ENCODE measurements at regions not wholly inside any gene's neighbourhood (a gene's known extent, or its start where the extent isn't known, plus 50 kb on each side); places are given as distances from the start of the nearest gene placed in this dataset.
"Not testable (repeated sequence)": the region's sequence is repeated elsewhere in the genome, so short reads cannot be mapped to it uniquely, and the experiment has no call there.

DNA sequence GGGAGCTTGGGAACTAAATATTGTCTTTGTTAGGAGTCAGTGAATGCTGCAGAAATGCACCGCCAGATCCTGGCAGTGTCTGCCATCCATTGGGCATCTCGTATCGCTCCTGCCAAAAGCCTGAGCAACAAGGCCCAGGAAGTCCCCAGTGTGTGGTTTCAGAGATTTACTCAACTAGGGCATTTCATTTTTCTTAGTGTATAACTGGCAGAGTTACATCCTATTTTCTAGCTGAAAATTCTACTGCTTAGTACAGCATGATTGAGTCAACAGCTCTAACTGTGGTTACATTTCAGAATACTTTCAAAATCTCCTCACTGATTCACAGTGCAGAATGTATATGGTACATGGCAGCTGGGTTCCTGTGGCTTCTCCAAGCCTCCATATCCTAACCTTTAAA, 95.8 kb upstream of the CREB5 start:
- H3K9ac ChIP-seq (ENCODE audit: low read length) = no peak overlapping the region
- no peaks in the 10 kb centered on the region for H3K4me1 ChIP-seq (ENCODE audit: control insufficient read depth, insufficient read depth, low read length)
- H3K27me3 ChIP-seq (ENCODE audit: control insufficient read depth, insufficient read depth, low read length) = peaks cover 2% of the 10 kb centered on the region
- no peak overlapping the region for H3K4me3 ChIP-seq (ENCODE audit: low read length)
- H3K36me3 ChIP-seq (ENCODE audit: control insufficient read depth, insufficient read depth, low read length) = no peaks in the 10 kb centered on the region
- no peak overlapping the region for H3K27ac ChIP-seq (ENCODE audit: low read depth, low read length)

DNA sequence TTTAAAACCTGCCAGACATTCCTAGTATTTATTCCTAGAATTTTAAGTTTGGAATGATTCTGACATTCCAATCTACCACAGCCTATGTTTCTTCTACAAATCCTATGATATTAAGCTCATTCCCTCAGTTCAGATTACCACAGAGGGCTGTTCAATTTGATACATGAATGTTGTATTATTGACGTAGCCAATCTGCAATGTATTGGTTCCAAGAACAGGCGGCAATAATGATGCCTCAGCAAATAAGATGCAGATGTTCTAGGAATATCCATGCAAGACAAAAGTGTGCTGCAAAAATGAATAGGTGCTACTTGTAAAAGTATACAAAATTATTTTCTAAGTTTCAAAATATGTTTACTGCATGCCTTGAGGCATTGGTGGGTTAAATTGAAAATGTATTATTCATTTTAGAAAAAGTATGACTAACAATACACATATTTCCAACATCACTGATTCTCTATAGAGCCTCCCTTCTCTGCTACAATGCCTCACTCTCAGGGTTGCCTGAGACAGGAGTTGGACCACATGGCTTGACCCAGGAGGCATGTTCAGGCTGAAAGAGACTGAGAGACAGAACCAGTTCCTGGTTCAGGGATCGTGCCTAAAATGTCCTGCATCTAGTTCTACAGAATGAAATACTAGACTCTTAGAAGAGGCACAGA, 94.1 kb upstream of the CREB5 start:
- Histone ChIP-seq H3K9ac (ENCODE audit: low read length) (no peak overlapping the region), H3K36me3 (ENCODE audit: control insufficient read depth, insufficient read depth, low read length) (no peaks in the 10 kb centered on the region)

DNA sequence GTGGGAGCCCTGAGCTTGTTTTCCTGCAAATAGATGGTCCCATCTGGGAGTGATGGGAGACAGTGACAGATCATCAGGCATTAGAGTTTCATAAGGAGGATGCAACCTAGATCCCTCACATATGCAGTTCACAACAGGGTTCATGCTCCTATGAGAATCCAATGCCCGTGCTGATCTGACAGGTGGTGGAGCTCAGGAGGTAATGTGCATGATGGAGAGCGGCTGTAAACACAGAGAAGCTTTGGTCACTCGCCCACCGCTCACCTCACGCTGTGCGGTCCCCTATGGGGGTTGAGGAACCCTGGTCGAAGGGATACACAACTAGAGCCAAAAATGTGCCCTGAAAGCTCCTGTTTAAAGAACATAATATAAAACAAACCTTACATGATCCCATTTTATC, 88.5 kb upstream of the CREB5 start:
- Histone ChIP-seq H3K36me3 (ENCODE audit: control insufficient read depth, insufficient read depth, low read length) (no peaks in the 10 kb centered on the region), H3K27ac (ENCODE audit: low read depth, low read length) (no peak overlapping the region), H3K9ac (ENCODE audit: low read length) (no peak overlapping the region), H3K4me1 (ENCODE audit: control insufficient read depth, insufficient read depth, low read length) (no peaks in the 10 kb centered on the region), H3K27me3 (ENCODE audit: control insufficient read depth, insufficient read depth, low read length) (peaks cover 5% of the 10 kb centered on the region), H3K4me3 (ENCODE audit: low read length) (no peak overlapping the region)

More for the DNA sequence above, 94.1 kb upstream of the CREB5 start:
- Histone ChIP-seq H3K4me1 (ENCODE audit: control insufficient read depth, insufficient read depth, low read length) (no peaks in the 10 kb centered on the region), H3K27me3 (ENCODE audit: control insufficient read depth, insufficient read depth, low read length) (peaks cover 5% of the 10 kb centered on the region), H3K4me3 (ENCODE audit: low read length) (no peak overlapping the region), H3K27ac (ENCODE audit: low read depth, low read length) (no peak overlapping the region)

DNA sequence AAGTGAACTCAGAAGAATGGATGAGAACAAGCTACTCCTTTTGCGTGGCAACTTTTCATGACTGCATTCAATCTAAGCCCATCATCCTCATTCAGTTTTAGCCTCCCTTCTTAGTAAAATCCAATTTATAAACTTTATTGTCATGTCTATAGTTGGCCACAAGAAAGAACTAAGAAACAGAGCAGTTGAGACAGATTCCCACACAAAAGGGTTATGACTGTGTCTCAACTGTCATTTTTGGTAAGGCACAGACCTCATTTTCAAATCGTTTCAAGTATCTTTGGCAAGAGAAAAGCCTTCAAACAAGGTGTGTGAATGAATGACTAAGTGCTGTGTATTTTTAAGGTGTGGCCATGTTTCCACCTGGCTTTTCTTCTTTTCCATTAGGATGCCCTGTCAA, 84.2 kb upstream of the CREB5 start:
- H3K9ac ChIP-seq (ENCODE audit: low read length) = no peak overlapping the region

DNA sequence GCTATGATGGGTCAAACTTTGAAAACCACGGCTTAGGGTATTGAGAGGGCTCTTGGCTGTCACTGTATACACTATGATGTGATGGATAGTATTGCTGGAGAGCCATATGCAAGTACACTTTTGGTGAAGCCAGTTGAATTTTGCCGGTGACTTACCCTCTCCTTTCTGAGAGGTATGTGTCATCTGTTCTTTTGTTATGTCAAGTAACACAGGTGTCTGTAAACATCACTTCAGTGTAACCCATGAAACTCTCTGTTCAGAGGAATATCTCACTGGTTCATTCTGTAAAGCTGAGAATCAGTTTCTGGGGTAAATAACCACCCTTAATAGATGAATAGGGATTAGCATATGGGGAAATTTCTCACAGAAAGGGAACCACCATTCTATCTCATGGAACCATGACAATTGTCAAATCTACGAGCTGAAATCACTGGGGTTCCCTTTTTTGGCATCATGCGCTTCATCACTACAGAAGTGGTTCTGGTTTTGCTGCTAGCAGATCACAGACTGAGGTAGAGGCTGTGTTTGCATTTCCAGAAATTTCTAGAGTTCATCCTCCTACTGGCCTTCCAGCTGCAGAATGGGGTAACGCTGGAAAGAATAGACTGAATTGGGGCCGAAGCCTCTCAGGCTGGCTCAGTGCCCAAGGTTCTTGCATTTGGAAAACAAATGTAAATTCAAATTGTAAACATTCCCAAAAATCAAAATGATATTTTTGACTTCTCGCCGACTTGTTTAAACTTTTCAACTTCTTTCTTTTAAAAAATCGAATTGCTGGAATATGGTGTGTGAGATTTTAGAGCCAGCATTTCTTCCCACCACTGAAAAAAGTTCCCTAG, 83.3 kb upstream of the CREB5 start:
- no peaks in the 10 kb centered on the region for H3K4me1 ChIP-seq (ENCODE audit: control insufficient read depth, insufficient read depth, low read length)
- no peaks in the 10 kb centered on the region for H3K36me3 ChIP-seq (ENCODE audit: control insufficient read depth, insufficient read depth, low read length)
- no peak overlapping the region for H3K27ac ChIP-seq (ENCODE audit: low read depth, low read length)
- H3K4me3 ChIP-seq (ENCODE audit: low read length) = no peak overlapping the region
- no peak overlapping the region for H3K9ac ChIP-seq (ENCODE audit: low read length)
- no peaks in the 10 kb centered on the region for H3K27me3 ChIP-seq (ENCODE audit: control insufficient read depth, insufficient read depth, low read length)

More for the DNA sequence above, 84.2 kb upstream of the CREB5 start:
- Histone ChIP-seq H3K27me3 (ENCODE audit: control insufficient read depth, insufficient read depth, low read length) (no peaks in the 10 kb centered on the region), H3K36me3 (ENCODE audit: control insufficient read depth, insufficient read depth, low read length) (no peaks in the 10 kb centered on the region), H3K27ac (ENCODE audit: low read depth, low read length) (no peak overlapping the region), H3K4me1 (ENCODE audit: control insufficient read depth, insufficient read depth, low read length) (no peaks in the 10 kb centered on the region), H3K4me3 (ENCODE audit: low read length) (no peak overlapping the region)

DNA sequence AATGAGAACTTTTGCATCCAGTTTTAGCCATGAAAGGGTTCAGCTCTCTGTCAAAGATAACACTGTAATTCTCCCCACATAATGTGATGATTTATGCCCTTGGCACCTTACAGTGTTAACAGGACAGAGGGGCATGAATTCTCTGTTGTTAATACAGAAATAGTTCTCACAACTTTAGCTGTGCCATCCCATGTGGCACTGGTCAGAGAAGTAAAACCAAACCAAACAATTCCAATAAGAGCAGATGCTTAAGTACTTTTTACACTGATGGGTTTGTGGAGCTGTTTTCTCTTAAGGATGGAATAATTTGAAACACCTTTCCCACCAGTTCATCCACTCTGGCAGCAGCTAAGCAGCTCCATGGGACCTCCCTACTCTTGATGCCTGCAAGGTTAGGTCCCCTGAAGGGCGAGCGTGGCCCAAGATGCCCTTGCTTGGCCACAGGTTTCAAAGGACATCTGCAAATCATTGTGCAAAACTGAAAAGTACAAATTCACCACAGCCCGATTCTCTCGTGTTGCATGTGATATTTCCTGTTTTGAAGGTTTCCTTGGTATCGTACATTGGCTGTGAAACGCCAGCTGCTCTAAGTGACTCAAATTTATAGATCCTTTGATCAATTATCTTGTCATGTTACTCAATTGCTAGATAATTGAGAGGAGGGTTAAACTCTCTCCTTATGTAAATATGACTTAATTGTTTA, 82.5 kb upstream of the CREB5 start:
- Histone ChIP-seq H3K27me3 (ENCODE audit: control insufficient read depth, insufficient read depth, low read length) (no peaks in the 10 kb centered on the region), H3K4me1 (ENCODE audit: control insufficient read depth, insufficient read depth, low read length) (no peaks in the 10 kb centered on the region), H3K27ac (ENCODE audit: low read depth, low read length) (no peak overlapping the region), H3K4me3 (ENCODE audit: low read length) (peak overlapping the region; percentile 8), H3K36me3 (ENCODE audit: control insufficient read depth, insufficient read depth, low read length) (no peaks in the 10 kb centered on the region), H3K9ac (ENCODE audit: low read length) (no peak overlapping the region)

DNA sequence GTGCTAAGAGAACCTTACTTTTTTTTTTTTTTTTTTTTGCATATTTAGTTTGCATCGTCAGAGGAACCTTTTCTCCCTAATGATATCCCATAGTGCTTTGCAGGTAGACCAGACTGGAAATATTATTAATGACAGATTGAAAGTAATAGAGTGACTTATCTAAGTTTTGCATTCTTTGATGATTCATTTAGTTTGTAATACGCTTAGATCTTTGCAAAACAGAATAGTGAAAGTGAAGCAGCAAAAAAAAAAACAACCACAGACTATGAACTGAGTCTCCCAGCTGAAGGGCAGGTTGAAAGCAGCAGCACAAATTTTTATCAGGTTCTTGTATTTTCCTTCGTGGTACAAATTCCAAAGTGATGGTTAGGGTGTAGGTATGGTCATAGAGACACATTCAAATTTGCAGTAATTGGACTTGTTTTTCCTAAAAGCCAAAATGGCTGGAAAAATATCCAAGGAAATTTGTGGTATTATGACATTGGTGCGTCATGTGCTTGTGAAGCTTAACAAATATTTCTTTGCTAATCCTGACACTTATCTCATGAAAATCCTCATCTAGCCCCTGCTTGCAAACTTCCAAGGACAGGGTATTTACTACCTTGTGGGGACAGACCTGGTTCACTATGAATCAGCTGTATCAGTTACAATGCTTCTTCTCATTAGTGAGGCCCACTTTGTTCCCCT, 81.8 kb upstream of the CREB5 start:
- no peaks in the 10 kb centered on the region for H3K4me1 ChIP-seq (ENCODE audit: control insufficient read depth, insufficient read depth, low read length)
- H3K36me3 ChIP-seq (ENCODE audit: control insufficient read depth, insufficient read depth, low read length) = no peaks in the 10 kb centered on the region
- no peak overlapping the region for H3K9ac ChIP-seq (ENCODE audit: low read length)
- no peak overlapping the region for H3K4me3 ChIP-seq (ENCODE audit: low read length)
- H3K27me3 ChIP-seq (ENCODE audit: control insufficient read depth, insufficient read depth, low read length) = no peaks in the 10 kb centered on the region
- H3K27ac ChIP-seq (ENCODE audit: low read depth, low read length) = no peak overlapping the region

DNA sequence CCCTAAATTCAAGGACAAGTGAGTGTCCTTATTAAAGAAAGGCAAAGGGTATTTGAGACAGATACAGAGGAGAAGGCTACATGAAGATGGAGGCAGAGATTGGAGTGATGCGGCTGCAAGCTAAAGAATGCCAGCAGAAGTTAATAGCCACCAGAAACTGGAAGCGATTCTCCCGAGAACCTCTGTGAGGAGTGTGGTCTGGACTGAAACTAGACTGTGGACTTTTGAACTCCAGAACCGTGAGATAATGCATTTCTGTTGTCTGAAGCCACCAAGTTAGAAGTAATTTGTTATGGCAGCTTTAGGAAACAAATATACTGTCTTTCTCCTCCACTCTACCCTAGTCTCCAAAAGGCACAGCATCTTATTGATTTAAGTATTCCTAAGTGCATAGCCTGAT, 80.3 kb upstream of the CREB5 start:
- Histone ChIP-seq H3K27me3 (ENCODE audit: control insufficient read depth, insufficient read depth, low read length) (no peaks in the 10 kb centered on the region), H3K4me1 (ENCODE audit: control insufficient read depth, insufficient read depth, low read length) (no peaks in the 10 kb centered on the region), H3K4me3 (ENCODE audit: low read length) (no peak overlapping the region), H3K9ac (ENCODE audit: low read length) (no peak overlapping the region), H3K36me3 (ENCODE audit: control insufficient read depth, insufficient read depth, low read length) (no peaks in the 10 kb centered on the region), H3K27ac (ENCODE audit: low read depth, low read length) (no peak overlapping the region)

DNA sequence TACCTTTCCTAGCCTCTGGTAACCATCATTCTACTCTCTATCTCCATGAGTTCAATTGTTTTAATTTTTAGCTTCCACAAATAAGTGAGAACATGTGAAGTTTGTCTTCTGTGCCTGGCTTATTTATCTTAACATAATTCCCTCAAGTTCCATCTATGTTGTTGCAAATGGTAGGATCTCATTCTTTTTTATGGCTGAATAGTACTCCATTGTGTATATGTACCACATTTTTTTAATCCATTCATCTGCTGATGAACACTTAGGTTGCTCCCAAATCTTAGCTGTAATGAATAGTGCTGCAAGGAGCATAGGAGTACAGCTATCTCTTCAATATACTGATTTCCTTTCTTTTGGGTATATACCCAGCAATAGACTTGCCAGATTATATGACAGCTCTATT, 78.8 kb upstream of the CREB5 start:
- H3K27me3 ChIP-seq (ENCODE audit: control insufficient read depth, insufficient read depth, low read length); H3K4me3 ChIP-seq (ENCODE audit: low read length); H3K4me1 ChIP-seq (ENCODE audit: control insufficient read depth, insufficient read depth, low read length); H3K36me3 ChIP-seq (ENCODE audit: control insufficient read depth, insufficient read depth, low read length); H3K27ac ChIP-seq (ENCODE audit: low read depth, low read length); H3K9ac ChIP-seq (ENCODE audit: low read length): not testable (repeated sequence)

DNA sequence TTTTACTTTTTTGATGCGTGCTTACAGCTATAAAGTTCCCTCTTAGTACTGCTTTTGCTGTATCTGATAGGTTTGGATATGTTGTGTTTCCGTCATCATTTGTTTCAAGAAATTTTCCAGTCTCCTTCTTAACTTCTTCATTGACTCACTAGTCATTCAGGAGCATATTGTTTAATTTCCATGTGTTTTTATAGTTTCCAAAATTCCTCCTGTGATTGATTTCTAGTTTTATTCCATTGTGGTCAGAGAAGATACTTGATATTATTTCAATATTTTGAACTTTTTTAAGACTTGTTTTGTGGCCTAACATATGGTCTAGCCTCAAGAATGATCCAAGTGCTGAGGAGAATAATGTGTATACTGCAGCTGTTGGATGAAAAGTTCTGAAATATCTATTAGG, 75.5 kb upstream of the CREB5 start:
- H3K4me3 ChIP-seq (ENCODE audit: low read length) = no peak overlapping the region
- H3K4me1 ChIP-seq (ENCODE audit: control insufficient read depth, insufficient read depth, low read length) = no peaks in the 10 kb centered on the region
- H3K36me3 ChIP-seq (ENCODE audit: control insufficient read depth, insufficient read depth, low read length) = no peaks in the 10 kb centered on the region
- no peaks in the 10 kb centered on the region for H3K27me3 ChIP-seq (ENCODE audit: control insufficient read depth, insufficient read depth, low read length)
- H3K27ac ChIP-seq (ENCODE audit: low read depth, low read length) = no peak overlapping the region
- H3K9ac ChIP-seq (ENCODE audit: low read length) = no peak overlapping the region

DNA sequence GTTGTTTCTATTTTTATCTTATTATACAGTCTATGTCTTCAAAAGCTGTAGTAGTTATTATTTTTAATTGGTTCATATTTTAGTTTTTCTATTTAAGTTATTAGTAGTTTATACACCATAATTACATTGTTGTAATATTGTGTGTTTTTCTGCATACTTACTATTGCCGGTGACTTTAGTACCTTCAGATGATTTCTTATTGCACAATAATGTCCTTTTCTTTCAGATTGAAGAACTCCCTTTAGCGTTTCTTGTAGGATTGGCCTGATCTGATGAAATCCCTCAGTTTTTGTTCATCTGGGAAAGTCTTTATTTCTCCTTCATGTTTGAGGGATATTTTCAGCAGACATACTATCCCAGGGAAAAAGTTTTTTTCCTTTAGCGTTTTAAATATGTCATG, 74.3 kb upstream of the CREB5 start:
- no peaks in the 10 kb centered on the region for H3K36me3 ChIP-seq (ENCODE audit: control insufficient read depth, insufficient read depth, low read length)
- no peaks in the 10 kb centered on the region for H3K27me3 ChIP-seq (ENCODE audit: control insufficient read depth, insufficient read depth, low read length)
- no peaks in the 10 kb centered on the region for H3K4me1 ChIP-seq (ENCODE audit: control insufficient read depth, insufficient read depth, low read length)
- H3K9ac ChIP-seq (ENCODE audit: low read length) = no peak overlapping the region
- no peak overlapping the region for H3K4me3 ChIP-seq (ENCODE audit: low read length)
- no peak overlapping the region for H3K27ac ChIP-seq (ENCODE audit: low read depth, low read length)

DNA sequence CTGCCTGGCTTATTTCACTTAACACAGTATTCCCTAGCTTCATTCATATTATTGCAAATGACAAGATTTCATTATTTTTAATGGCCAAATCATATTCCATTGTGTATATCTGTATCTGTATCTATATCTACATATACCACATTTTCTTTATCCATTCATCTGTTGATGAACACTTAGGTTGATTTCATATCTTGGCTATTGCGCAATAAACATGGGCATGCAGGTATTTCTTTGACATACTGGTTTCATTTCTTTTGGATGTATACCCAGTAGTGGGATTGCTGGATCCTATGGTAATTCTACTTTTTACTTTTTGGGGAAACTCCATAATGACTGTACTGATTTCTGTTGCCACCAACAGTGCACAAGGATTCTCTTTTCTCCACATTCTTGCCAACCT, 68.9 kb upstream of the CREB5 start:
- Histone ChIP-seq H3K27me3 (ENCODE audit: control insufficient read depth, insufficient read depth, low read length) (no peaks in the 10 kb centered on the region), H3K9ac (ENCODE audit: low read length) (no peak overlapping the region), H3K4me3 (ENCODE audit: low read length) (no peak overlapping the region), H3K27ac (ENCODE audit: low read depth, low read length) (no peak overlapping the region), H3K4me1 (ENCODE audit: control insufficient read depth, insufficient read depth, low read length) (peaks cover 1% of the 10 kb centered on the region), H3K36me3 (ENCODE audit: control insufficient read depth, insufficient read depth, low read length) (no peaks in the 10 kb centered on the region)
